GM18499 (cell line): ENCODE measurements at regions not wholly inside any gene's neighbourhood (a gene's known extent, or its start where the extent isn't known, plus 50 kb on each side); places are given as distances from the start of the nearest gene placed in this dataset.

Experiments
- ATAC-seq: cut with Tn5 transposase; IDR thresholded peaks from one replicate; pipeline ENCODE4 v1.9.1; 2021; ENCODE audit warnings: moderate number of reproducible peaks; ENCODE audit not compliant: insufficient read depth, unreplicated experiment

DNA sequence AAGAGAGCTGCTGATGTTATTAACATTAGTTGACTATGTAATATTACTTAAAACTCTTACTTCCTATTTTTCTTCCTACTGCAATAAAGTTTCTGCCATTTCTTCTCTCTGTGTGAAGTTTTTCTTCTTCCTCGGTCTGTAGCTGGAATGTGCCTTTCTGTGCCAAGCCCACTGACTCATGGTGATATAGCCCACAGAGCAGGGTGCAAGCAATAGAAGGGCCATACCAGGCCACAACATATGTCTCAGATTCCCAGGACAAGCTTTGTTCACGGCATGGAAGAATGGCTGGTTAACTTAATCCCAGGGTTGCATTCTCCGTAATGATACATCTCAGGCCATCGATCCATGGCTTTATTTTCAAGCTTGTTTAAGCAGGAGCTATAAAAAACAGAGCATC, 815.3 kb downstream of the TUSC7 start:
- no peak for ATAC-seq

GRCh38 chr3:117526470-117527079, 817.0 kb downstream of the TUSC7 start:
- ATAC-seq = no peak

DNA sequence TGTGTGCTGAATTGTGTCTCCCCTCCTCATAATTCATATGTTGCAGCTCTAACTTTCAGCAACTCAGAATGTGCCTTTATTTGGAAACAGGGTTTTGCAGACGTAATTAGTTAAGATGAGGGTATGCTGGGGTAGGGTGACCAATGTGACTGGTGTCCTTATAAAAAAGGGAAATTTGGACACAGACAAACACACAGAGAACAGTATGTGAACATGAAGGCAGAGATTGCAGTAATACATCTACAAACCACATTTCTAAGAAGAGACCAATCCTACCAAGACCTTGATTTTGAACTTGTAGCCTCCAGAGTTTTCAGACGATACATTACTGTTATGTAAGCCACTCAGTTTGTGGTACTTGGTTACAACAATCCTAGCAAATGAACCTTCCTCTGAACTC, 817.8 kb downstream of the TUSC7 start:
- no peak for ATAC-seq

DNA sequence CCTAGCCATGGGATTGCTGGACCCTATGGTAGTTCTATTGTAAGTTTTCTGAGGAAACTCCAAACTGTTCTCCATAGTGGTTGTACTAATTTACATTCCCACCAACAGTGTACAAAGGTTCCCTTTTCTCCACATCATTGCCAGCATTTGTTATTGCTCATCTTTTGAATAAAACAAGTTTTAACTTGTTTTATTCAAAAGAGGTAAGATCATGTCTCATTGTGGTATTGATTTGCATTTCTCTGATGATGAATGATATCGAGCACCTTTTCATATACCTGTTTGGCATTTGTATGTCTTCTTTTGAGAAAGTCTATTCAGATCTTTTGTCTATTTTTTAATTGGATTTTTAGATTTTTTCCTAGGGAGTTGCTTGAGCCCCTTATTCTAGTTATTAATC, 819.1 kb downstream of the TUSC7 start:
- no peak for ATAC-seq

- ATAC-seq = no peak
These were observed 821.6 kb downstream of the TUSC7 start for GRCh38 chr3:117531078-117531767.

DNA sequence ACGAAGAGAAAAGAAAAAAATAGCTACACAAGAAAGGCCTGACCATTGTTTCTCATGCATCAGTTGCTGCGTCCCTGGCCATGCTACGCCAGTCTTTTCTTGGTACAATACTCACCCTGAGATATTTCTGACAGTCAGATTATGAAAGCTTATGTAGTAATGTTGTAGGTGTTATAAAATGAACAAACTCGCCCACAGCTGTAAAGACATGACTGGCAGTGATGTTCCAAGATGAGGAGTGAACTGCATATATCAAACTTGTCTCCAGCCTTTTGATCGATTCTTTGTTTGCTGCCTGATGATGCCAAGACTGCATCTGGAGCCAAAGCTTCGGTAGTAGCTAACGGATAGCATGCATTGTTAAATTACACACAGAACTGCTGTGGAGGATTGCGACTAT, 822.7 kb downstream of the TUSC7 start:
- ATAC-seq = no peak

DNA sequence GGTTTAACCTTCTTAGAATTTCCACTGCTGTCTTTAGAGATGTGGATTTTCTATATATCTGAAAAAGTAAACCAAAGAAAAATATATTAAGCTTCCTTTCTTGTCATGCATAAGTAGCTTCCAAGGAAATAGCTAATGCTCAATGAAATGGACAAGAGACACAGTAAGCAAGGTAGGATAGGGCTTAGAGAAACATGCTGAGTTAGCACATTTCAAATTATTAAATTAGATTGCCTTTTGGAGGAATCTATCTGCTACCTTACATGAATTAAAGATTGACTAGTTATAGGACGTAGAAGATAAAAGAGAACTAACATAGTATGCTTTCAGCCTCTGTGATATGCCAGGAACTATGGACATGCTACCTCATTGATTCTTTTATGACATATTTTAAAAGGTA, 824.6 kb downstream of the TUSC7 start:
- ATAC-seq = no peak

GRCh38 chr3:117536006-117536405, 826.4 kb downstream of the TUSC7 start:
- ATAC-seq = no peak

GRCh38 chr3:117537949-117538348, 828.4 kb downstream of the TUSC7 start:
- ATAC-seq = no peak

- ATAC-seq = no peak
These were observed 830.1 kb downstream of the TUSC7 start for GRCh38 chr3:117539729-117540128.

DNA sequence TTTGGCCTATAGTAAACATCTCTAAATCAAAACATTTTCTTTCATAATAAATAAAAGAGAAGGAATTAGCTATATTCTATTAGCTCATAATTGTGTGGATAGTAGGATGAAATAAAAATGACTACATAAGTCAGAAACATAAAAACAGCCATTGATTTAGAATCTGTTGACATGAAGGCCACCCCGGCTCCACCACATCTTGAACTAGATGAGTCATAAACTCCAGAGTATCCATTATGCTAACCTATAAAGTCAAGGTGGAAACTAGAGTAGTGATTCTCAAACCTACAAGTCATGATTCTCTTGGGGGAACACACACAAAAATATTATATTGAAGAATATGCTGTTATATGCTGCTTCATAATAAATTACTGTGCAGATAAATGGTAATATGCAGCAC, 831.0 kb downstream of the TUSC7 start:
- no peak for ATAC-seq

GRCh38 chr3:117541721-117542120, 832.1 kb downstream of the TUSC7 start:
- no peak for ATAC-seq

GRCh38 chr3:117543521-117543920, 833.9 kb downstream of the TUSC7 start:
- no peak for ATAC-seq

DNA sequence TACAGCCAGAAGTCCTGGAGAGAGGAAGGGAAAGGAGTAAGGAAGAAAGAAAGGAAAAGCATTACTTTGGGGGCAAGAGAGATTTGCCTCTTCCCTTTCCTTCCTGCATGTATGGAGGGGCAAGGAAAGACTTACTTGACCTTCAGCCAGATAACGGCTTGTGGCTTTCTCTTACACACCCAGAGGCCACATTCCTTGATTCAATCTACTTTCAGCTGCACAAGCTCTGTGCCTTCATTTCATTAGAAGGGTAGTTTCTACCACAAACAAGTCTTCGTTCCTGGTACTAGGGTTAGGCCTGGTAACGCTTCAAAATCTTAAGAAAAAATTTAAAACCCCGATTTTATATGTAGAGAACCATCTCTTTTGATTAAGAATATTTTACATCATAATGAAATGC, 835.9 kb downstream of the TUSC7 start:
- ATAC-seq = no peak

DNA sequence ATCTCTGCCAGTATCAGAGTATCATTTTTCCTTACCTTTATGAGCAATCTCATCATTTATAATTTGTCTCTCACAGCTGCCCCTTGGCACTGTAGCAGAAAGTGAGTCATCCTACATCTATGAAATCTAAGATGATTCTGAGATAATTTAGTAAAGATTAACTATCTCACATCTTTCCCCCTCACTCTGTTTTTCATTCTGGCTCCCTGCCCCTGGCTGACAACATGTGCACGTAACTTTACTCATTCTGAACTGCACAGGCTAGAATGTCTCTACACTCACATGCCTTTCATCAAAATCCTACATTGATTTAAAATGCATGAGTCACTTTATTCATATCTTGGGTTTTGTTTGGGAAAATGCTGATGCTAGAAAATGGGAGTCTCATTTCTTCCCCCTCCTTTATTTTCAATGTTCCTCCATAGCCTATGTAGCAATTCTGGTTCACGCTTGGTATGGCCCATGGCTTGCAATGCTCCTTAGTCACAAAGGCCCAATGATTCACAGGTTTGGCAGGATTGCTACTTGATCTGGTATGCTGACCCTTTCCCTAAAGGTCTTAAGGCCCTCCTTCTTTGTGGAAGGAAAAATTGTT, 838.5 kb downstream of the TUSC7 start:
- no peak for ATAC-seq

DNA sequence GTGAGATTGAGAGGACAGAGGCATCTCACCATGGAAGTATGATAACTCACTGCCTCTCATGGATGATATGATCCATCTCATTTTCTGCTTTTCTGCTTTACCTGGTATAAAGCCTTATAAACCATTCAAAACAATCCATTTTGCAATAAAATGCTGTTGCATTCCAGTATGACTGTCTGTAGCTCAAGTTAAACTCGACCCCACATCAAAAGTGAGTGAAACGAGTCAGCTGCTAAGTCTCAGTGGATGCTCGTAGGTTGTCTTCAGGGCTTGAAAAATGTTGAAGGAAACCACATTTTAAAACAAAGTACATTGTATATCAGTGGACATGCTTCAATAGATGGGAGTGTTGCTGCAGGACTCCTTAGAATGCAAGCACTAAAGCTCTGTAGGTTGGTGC, 839.0 kb downstream of the TUSC7 start:
- no peak for ATAC-seq

DNA sequence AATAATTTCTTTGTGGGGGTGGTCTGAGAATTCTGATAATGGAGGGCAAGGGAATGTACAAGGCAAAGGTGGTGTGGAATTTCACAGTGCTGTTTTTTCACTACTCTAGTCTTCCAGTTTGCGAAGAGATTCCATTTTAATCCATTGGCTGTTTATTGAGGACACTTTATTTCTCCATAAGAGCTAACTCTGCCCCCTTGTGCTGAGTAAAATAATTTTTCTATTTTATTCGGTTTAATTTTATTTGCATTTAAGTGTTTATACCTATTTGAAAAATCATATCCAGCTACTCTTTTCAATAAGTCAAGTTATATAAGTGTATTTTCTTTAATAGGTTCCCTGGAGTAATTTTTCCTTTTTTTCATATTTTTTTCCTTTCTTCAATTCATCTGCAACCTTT, 840.1 kb downstream of the TUSC7 start:
- ATAC-seq = no peak

DNA sequence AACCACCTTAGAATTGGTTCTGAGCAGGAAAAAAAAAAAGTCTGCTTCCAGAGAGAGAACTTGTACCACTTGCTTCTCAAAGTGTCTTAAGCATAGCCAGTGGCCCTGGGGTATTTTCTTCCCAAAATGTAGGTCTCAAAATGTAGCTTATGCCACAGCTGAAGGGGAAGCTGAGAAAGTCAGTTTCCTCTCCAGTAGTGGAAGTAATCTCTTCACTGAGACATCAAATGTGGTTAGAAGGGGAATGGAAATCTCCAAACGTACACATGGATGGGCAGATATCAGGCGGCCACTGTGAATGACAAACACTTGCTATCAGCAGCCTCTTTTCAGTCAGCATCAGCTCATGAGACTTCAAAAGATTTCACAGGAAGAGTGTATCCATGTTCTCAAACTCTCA, 841.2 kb downstream of the TUSC7 start:
- ATAC-seq = no peak

GRCh38 chr3:117553461-117553860, 843.9 kb downstream of the TUSC7 start:
- peak; percentile 100 for ATAC-seq

- ATAC-seq = no peak
These were observed 847.2 kb downstream of the TUSC7 start for GRCh38 chr3:117556646-117557407.

GRCh38 chr3:117557464-117558090, 848.0 kb downstream of the TUSC7 start:
- no peak for ATAC-seq
